ENCODE measurements at regions not wholly inside any gene's neighbourhood (a gene's known extent, or its start where the extent isn't known, plus 50 kb on each side); places are given as distances from the start of the nearest gene placed in this dataset.

DNA sequence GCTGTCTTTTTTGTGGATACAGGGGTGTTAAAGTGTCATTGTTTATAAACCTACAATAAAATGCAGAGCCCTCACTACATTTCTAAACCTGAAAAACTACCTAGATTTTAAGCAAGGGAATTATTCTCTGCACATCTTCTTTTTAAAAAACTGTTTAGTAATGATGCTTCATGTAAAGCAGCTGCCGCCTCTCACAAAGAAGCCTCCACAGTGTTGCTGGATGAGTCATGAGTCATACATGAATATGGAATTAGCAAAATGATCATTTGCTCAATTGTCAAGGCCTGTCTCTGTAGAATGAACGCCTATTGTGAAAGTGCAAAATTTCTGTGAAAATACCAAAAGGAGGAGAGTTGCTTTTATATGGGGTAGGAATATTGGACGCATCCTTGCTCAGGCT, 259.5 kb upstream of the CHRM3 start:
- H3K9me3 ChIP-seq = no peaks in the 10 kb centered on the region
- ATAC-seq (no peak), DNase-seq (no peak)
- intact Hi-C loops (cut with DNase I) = no loop called here
- TF ChIP-seq, protein P1, sequence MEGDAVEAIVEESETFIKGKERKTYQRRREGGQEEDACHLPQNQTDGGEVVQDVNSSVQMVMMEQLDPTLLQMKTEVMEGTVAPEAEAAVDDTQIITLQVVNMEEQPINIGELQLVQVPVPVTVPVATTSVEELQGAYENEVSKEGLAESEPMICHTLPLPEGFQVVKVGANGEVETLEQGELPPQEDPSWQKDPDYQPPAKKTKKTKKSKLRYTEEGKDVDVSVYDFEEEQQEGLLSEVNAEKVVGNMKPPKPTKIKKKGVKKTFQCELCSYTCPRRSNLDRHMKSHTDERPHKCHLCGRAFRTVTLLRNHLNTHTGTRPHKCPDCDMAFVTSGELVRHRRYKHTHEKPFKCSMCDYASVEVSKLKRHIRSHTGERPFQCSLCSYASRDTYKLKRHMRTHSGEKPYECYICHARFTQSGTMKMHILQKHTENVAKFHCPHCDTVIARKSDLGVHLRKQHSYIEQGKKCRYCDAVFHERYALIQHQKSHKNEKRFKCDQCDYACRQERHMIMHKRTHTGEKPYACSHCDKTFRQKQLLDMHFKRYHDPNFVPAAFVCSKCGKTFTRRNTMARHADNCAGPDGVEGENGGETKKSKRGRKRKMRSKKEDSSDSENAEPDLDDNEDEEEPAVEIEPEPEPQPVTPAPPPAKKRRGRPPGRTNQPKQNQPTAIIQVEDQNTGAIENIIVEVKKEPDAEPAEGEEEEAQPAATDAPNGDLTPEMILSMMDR (IDR thresholded peaks at IDR 0.05) = no peak
- H3K27ac ChIP-seq = no peak overlapping the region
- no peak overlapping the region for H3K4me3 ChIP-seq
- no peaks in the 10 kb centered on the region for H3K4me1 ChIP-seq
- H3K36me3 ChIP-seq = no peaks in the 10 kb centered on the region
- H3K27me3 ChIP-seq = no peaks in the 10 kb centered on the region

GRCh38 chr1:239125893-239126292, 260.5 kb upstream of the CHRM3 start:
- TF ChIP-seq, protein P1 (IDR thresholded peaks at IDR 0.05) = no peak
- intact Hi-C loops (cut with DNase I) = no loop called here
- no peaks in the 10 kb centered on the region for H3K36me3 ChIP-seq
- no peak for DNase-seq
- no peak overlapping the region for H3K27ac ChIP-seq
- ATAC-seq = no peak
- no peak overlapping the region for H3K4me3 ChIP-seq
- H3K27me3 ChIP-seq = no peaks in the 10 kb centered on the region
- H3K4me1 ChIP-seq = no peaks in the 10 kb centered on the region
- H3K9me3 ChIP-seq = no peaks in the 10 kb centered on the region

- no peak for ATAC-seq
- Histone ChIP-seq H3K27ac (no peak overlapping the region), H3K4me3 (no peak overlapping the region), H3K36me3 (no peaks in the 10 kb centered on the region), H3K4me1 (no peaks in the 10 kb centered on the region), H3K9me3 (no peaks in the 10 kb centered on the region), H3K27me3 (no peaks in the 10 kb centered on the region)
- DNase-seq = no peak
- TF ChIP-seq, protein P1 (IDR thresholded peaks at IDR 0.05) = no peak
- intact Hi-C loops (cut with DNase I) = no loop called here
Observed at GRCh38 chr1:239125027-239125426, 261.3 kb upstream of the CHRM3 start.

DNA sequence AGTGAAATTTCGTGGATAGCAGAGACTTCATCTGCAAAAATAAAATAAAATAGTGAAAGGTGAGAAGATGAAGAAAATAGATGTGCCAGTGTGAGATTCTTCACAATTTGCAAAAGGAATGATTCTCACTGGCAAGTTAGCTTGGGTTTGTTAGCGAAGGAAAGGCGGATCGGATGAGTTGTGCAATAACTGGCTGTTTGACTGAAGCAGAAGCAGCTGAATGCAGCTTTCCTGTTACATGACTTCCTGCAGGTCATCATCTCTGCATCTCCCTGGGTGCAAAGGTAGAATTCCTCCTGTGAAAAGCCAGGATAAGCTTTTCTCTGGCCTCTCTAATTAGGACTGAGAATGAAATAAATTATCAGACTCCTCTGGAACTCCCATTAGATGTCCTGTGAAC, 263.1 kb upstream of the CHRM3 start:
- Histone ChIP-seq H3K36me3 (no peaks in the 10 kb centered on the region), H3K9me3 (no peaks in the 10 kb centered on the region), H3K4me3 (no peak overlapping the region), H3K27me3 (no peaks in the 10 kb centered on the region), H3K4me1 (no peaks in the 10 kb centered on the region), H3K27ac (no peak overlapping the region)
- ATAC-seq (no peak), DNase-seq (peak in 2 of 4 donors; percentile 7 to 12)
- intact Hi-C loops (cut with DNase I) = no loop called here
- TF ChIP-seq, protein P1 (IDR thresholded peaks at IDR 0.05) = no peak

GRCh38 chr1:239112101-239112935, 274.1 kb upstream of the CHRM3 start:
- no peak overlapping the region for H3K27ac ChIP-seq
- intact Hi-C loops (cut with DNase I) = no loop called here
- H3K4me3 ChIP-seq = no peak overlapping the region
- no peaks in the 10 kb centered on the region for H3K27me3 ChIP-seq
- no peaks in the 10 kb centered on the region for H3K36me3 ChIP-seq
- TF ChIP-seq, protein P1 (IDR thresholded peaks at IDR 0.05) = no peak
- no peak for ATAC-seq
- no peaks in the 10 kb centered on the region for H3K4me1 ChIP-seq
- H3K9me3 ChIP-seq = no peaks in the 10 kb centered on the region
- DNase-seq = no peak
